ENCODE measurements at regions not wholly inside any gene's neighbourhood (a gene's known extent, or its start where the extent isn't known, plus 50 kb on each side); places are given as distances from the start of the nearest gene placed in this dataset.

- TF ChIP-seq TCF7L2 (IDR thresholded peaks at IDR 0.05; ENCODE audit: borderline replicate concordance, extremely low read depth, insufficient read depth, insufficient read length): no peak
- no peak for TF ChIP-seq CTCF (IDR thresholded peaks at IDR 0.05 in 2 of 3, conservative IDR thresholded peaks at IDR 0.05 in 1 of 3; ENCODE audit: borderline replicate concordance in 1 of 3, insufficient read depth in 1 of 3, low read depth in 2 of 3, low read length in 2 of 3)
- no peak for TF ChIP-seq ZFX (IDR thresholded peaks at IDR 0.05)
- TF ChIP-seq REST (IDR thresholded peaks at IDR 0.05; ENCODE audit: low read depth): no peak
- no peak for TF ChIP-seq EZH2phosphoT487 (IDR thresholded peaks at IDR 0.05; ENCODE audit: borderline replicate concordance)
These were observed 349.0 kb downstream of the MID1IP1 start for GRCh38 chrX:39150220-39150619.

Measured in HCT116 (cell line).